Left colon (tissue), 2 donors: ENCODE measurements at regions not wholly inside any gene's neighbourhood (a gene's known extent, or its start where the extent isn't known, plus 50 kb on each side); places are given as distances from the start of the nearest gene placed in this dataset.

Experiments
- ATAC-seq: fragments of 200-7000 bp; cut with Tn5 transposase; one replicate; pipeline ENCODE4 v1.9.1; 2020; ENCODE audit warnings: mild to moderate bottlenecking, moderate library complexity
- DNase-seq, 2 donors: peaks; one replicate each; pipeline ENCODE4 v3.0.0-alpha.2; 2020
- intact Hi-C, 2 donors: fragments of 100-400 bp; cut with DNase I in 1 of 2; cut with micrococcal nuclease in 1 of 2; formaldehyde crosslinking; loops; one replicate each; pipeline versions ENCODE4 v1.11.2 to v1.14.0; 2022; cut with DNase I, micrococcal nuclease
- donor health status: DM: no; HTN: no; CAD: no.
- donor health status: DM: yes; HTN: yes; CAD: no.

DNA sequence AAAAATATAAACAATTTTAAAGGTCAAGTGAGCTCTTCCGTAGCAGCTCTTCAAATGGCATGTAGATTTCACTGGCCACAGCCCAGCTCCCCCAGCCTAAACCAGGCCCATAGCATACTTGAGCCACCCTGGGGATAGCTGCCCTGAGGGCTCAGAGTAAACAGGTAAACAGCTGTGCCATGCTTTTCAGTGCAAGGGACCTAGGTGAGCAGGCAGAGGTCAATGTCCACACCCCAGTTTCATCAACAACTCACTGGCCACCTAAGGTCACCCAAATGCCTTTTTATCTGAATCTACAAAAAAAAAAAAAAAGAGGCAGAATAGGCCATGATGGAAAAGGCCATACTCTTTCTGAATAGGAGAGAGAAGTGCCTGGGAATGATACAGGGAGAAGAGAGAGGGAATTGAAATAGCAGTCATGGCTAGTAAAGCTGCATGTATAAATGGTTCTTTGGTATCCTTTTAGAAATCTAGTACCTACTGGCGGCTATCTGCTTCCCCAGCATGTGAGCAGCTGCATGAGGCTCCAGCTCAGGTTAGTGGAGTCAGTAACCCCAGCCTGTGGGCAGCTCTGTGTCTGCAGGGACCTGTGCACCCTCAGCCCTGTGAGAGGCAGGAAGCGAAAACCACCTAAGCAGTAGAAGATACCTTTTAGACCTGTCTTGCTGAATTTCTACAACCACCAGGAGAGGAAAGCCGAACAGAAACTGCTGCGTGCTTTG is 77.0 kb downstream of the FOXA2 start:
- DNase-seq (no peak), ATAC-seq (no peak)
- intact Hi-C loops: no loop called here

GRCh38 chr20:22506827-22507226 is 77.5 kb downstream of the FOXA2 start:
- no peak for DNase-seq
- no peak for ATAC-seq
- intact Hi-C loops: no loop called here

DNA sequence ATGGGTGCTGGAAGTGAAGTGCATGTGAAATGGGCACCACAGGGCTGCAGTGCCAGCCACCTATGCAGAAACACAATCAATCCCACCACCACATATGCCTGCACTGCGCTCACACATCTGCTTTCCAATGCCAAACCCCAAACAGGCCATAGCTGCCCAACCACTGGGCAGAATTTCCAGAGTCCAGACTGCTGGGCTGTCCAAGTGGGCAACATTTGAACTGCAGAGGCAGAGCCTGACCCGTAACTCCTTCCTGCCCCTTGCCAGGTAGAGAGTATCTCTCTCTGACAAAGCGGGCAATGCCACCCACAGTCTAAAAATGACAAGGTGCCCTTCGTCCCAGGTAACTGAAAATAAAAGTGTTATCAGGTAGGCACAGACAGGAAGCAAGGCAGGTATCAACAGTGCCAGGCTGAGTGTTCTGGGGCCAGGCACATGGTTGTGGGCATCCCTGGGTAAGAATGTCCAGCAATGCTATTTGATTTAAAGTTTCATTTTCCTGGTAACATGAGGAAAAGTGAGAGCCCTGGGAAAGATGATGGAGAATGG is 79.5 kb downstream of the FOXA2 start:
- intact Hi-C loops: no loop called here
- DNase-seq (no peak), ATAC-seq (no peak)

DNA sequence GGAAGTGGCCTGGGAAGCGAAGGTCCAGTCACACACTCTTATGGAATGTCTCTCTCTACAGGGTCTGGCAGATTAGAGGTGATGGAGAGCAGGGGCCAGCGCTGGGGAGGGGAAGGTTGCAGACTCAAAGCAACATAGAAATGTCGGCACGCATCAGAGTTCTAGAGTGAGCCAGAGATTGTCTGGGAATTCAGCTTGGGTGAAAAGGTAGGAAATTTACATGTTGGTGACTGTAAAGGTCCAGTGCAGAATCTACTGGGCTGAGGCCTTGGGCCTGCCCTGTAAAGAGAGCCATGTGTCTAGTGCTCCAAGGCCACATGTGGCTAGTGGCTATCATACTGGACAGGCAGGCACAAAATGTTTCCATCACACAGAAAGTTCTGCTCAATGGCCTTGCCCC is 80.8 kb downstream of the FOXA2 start:
- DNase-seq: no peak
- intact Hi-C loops: no loop called here
- ATAC-seq: no peak

GRCh38 chr20:22502731-22503191 is 81.6 kb downstream of the FOXA2 start:
- DNase-seq: peak; percentile 65 to 87
- intact Hi-C loops: no loop called here
- ATAC-seq: peak; percentile 84

DNA sequence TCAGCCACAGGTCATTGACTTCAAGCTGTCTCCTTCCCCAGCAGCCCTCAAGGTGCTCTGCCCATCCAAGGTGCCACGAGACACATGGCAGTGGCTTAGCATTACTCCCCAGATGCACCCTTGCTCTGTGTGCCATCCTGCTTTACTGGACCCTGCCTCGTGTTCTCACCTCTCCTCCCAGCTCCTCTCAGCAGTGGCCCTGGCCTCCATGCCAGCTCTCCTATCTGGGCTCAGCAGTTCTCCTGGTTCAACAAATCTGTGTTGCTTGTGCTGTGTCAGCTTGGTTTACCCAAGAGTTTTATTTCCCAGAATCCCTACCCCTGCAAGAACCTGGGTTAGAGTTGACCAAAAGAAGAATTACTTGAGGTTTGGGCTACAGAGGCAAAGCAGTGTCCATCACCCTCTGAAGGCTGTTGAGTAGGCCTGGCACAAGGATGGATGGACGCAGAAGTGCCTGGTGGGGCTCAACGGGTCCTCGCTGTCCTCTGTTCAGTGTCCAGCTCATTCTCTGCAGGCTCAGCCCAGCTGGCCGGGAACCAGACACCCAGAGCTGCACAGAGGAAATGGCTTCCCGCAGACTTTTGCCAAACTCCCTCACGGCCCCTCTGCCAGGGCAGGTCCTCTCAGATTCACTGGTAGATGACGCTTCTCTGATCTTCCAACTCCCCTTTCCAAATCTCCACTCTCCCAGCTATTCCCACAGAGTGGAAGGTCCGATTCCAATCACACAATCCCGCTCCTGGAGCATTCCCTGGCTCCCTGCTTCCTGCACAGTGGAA is 82.6 kb downstream of the FOXA2 start:
- ATAC-seq (no peak), DNase-seq (no peak)
- intact Hi-C loops: no loop called here

GRCh38 chr20:22501034-22501433 is 83.3 kb downstream of the FOXA2 start:
- ATAC-seq (no peak), DNase-seq (no peak)
- intact Hi-C loops: no loop called here

DNA sequence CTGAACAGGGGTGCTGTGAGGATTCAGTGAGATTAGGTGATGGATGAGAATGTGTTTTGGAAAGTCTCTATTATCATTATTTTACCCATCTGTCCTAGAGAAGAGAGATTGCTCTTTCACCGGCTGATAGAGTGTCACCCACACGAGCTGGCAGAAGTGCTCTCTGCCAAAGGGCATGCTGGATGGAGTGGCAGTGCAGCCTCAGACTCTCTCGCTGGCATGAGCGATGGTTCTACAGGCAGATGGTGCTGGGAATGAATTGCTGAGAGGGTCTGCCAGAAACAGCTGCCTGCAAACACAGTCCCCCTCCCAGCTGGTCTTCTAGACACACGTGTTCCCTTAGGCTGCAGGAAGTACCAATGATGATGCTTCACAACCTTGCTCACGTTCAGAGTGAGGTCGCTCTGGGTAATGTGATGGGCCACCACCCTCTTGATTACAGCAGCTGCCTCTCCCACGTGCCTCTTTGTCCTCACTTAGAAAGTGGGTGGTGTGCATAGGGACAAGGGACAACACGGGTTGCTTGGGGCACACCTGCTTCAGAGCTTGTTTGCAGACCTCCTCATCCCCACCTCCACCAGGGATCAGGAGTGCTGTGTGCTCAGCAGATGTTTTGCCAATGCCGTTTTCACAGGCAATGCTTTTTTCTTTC is 84.7 kb downstream of the FOXA2 start:
- intact Hi-C loops: no loop called here
- ATAC-seq: peak; percentile 76
- DNase-seq: peak; percentile 36 to 73

DNA sequence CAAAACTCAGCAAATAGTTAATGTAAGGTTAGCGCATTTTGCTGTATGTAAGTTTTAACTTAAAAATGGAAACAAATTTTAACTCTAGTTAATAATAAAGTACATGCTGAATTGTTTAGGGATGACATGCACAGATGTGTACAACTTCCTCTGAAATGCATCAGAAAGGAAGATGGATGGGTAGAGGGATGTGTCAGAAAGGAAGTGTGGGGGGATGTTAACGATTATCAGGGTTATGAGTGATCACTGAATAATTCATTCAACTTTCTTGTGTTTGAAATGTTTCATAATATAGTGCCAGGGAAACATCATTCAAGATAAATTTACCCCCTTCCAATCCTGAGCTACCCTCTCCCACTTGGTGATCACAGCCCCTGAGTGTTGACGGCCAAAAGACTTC is 87.6 kb downstream of the FOXA2 start:
- intact Hi-C loops: no loop called here
- ATAC-seq: no peak
- no peak for DNase-seq

DNA sequence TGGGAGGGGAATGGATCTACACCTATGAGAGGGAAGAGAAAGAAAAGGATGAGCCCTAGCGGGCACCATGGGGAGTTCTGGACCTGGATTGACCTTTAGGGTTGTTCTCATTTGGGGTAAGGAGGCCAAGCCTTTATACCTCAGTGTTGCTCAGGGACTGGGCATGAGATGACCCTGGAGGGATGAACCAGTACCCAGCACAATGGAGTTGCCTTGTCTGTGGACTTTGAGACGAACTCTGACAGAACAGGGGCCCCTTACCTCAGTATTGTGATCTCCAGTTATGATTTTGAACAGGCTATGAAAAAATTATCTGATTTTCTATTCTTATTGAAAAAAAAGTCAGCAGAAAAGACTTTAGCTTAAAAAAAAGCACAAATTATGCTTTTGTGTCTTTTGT is 88.6 kb downstream of the FOXA2 start:
- intact Hi-C loops: no loop called here
- ATAC-seq (no peak), DNase-seq (no peak)

DNA sequence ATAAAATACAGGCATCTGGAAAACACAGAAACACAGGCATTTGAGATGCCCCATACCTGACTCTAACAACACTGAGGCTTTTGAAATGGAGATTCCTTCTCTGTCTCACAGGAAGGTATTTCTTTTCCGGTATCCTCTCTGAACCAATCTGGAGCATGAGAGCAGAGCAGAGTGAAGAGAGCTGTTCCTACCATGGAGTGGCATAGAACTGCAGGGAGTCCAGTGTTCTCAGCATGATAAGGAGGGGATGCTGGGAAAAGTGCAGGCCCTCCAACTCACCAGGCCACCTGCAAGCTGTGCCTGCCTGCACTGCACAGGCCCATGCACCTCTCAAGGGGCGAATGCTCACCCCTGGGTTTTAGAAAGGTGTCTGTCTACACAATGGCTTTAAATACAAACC is 89.2 kb downstream of the FOXA2 start:
- ATAC-seq (no peak), DNase-seq (no peak)
- intact Hi-C loops: no loop called here

- no peak for ATAC-seq
- intact Hi-C loops: no loop called here
- DNase-seq: no peak
Measured at GRCh38 chr20:22492497-22492896, 91.9 kb downstream of the FOXA2 start.

DNA sequence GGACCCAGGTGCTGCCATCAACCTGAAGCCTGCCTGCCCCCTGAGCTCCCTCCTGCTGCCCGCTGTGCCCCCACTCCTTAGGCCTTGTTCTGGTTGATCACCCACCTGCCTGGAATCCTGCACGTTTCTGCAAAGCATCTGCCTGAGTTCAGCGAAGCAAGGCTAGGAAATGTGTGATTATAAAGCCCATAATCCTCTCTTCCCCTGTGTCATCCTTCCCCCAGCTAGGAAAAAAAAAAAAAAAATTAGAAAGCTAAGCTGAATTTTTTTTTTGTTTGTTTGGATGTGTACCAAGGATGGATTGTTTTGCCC is 93.2 kb downstream of the FOXA2 start:
- intact Hi-C loops: no loop called here
- no peak for ATAC-seq
- DNase-seq: no peak

DNA sequence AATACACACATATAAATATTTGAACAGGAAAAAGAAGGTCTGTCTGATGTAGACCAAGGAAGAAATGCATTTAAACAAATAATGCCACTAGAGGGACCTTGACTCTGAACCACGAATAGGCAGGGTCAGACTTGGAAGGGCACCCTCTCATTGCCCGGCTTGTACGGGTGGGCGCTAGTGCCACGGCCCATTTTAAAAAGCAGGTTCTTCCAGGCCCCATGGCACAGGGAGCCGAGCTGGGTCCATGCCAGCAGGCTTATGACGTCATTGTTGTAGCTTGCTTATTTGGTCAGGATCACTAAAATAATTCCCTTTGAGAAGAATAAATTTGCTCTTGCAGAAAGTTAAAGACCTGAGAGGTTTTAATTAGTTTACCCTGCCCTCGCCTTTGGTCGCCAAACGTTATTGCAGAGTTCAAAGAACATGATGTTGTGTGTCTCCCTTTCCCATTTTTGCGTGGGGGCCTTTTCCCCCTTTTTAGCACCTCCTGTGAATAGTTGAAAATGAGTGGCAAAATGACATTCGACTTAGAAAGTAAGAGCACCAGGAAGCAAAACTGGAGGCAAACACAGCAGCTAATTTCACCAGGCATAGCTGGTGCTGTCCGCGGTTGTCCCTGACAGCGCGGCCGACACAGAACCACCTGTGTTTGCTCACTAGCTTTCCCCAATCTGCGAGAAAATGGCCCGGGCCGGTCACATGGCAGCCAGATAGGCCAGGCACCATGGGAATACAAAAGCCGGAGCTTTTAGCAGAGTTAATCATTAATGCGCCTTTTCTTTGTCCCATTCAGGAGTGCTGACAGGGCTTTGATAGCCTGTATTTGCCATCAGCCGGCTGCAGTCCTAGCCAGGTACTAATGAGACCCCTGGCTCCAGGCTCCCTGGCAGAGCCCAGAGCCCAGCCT is 93.8 kb downstream of the FOXA2 start:
- DNase-seq: peak; percentile 82 to 89
- intact Hi-C loops: no loop called here
- peak; percentile 88 for ATAC-seq

DNA sequence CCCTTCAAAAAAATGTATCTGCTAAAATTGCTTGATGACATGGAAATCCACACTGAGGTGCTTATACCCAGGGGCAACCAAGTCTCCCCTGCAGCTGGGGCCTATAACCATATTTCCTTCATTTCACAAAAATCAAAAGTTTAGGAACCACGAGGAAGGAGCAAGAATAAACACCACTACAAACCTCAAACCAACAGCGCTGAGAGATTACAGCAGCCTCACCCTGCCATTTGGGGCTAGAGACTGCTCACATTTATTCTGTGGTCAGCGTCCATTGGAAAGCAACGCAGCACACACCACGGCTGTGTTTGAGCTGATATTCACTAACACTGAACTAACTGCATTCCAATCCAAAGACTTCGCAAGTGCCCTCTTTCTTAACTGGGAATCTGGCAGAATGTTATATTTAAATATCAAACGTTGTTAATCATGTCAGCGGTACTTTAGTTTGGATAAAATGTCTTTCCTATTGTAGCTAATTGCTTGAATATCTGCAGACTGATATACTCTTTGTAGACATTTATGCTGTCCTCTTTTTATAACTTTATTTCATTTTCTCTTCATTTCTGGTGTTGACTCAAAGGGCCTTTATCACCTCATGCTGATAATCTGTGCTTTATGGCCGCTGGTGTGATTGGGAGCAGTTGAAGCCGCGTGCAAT is 94.6 kb downstream of the FOXA2 start:
- ATAC-seq: peak; percentile 35
- no peak for DNase-seq
- intact Hi-C loops: no loop called here

GRCh38 chr20:22480336-22480735 is 104.0 kb downstream of the FOXA2 start:
- intact Hi-C loops: no loop called here
- DNase-seq (no peak), ATAC-seq (no peak)

DNA sequence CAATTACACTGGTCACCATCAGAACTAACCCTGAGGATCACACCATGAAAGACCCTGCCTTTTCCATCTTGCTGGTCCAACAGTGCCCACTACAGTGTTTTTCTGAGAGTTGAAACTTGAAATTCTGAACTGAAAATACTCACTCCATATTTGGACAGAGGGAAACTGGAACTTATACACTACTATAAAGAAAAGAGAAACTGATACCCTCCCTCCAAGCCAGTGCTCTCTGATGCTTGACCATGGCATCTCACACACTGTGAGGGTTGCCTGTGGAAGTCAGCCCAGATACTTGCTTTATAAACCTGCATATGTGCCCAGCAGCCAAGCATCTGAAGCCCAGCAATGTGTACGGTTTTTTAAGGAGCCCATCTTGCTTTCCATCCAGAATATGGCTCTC is 108.7 kb downstream of the FOXA2 start:
- intact Hi-C loops: no loop called here
- ATAC-seq: no peak
- no peak for DNase-seq

DNA sequence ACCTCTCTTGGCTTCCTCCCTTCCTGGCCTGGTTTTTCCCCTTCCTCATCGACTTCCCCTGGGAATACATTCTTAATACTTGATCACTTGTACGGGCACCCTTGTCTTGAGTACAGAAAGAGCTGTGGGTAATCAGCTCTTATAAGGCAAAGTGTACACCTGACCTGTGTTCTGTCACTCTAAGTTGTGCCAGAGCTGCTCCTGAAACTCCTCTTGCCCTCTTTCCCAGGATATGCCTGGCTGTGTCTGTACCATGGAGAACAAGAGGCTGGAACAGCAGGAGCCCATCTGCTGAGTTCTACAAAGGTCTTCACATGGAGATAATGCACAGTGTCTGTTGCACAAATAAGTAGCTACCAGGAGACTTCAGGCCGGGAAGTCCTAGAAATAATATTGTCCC is 110.1 kb downstream of the FOXA2 start:
- DNase-seq (no peak), ATAC-seq (no peak)
- intact Hi-C loops: no loop called here

DNA sequence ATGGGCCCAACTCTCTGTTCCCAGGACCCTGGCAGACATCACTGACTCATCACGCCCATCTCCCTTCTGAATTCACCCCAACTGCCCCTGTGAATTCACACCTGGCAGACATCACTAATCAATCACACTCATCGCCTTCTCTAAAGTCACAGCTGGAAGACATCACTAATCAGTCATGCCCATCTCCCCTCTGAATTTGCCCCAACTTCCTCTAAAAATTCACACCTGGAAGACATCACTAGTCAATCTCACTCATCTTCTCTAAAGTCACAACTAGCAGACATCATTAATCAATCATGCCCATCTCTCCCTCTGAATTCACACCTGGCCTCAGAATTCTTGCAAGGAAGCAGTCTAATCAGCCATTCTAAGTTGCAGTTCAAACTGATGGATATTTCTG is 111.1 kb downstream of the FOXA2 start:
- ATAC-seq: no peak

More for the DNA sequence above, 111.1 kb downstream of the FOXA2 start:
- DNase-seq: no peak
- intact Hi-C loops: no loop called here
